Fibroblast of the aortic adventitia (primary cell): ENCODE measurements at regions not wholly inside any gene's neighbourhood (a gene's known extent, or its start where the extent isn't known, plus 50 kb on each side); places are given as distances from the start of the nearest gene placed in this dataset.

Experiments used
- DNase-seq: peaks from one replicate; pipeline ENCODE4 v3.0.0-alpha.2; 2010; ENCODE audit warnings: low read depth
- H3K4me3 ChIP-seq: 2 replicates; pipeline ENCODE4 v1.5.1; 2011; ENCODE audit warnings: low read depth, mild to moderate bottlenecking, control low read depth, low read length, moderate library complexity
- CTCF ChIP-seq: IDR thresholded peaks from 2 replicates; pipeline ENCODE4 v1.5.1; 2011; ENCODE audit warnings: mild to moderate bottlenecking, low read length, control low read depth, inconsistent platforms; ENCODE audit not compliant: insufficient read depth

- H3K4me3 ChIP-seq: no peak overlapping the region
- TF ChIP-seq CTCF: no peak
- no peak for DNase-seq
Observed at GRCh38 chr6:160832422-160832821, 130.4 kb downstream of the PLG start.

GRCh38 chr6:160837146-160837545 lies 135.1 kb downstream of the PLG start:
- no peak for TF ChIP-seq CTCF
- DNase-seq: no peak
- no peak overlapping the region for H3K4me3 ChIP-seq

DNA sequence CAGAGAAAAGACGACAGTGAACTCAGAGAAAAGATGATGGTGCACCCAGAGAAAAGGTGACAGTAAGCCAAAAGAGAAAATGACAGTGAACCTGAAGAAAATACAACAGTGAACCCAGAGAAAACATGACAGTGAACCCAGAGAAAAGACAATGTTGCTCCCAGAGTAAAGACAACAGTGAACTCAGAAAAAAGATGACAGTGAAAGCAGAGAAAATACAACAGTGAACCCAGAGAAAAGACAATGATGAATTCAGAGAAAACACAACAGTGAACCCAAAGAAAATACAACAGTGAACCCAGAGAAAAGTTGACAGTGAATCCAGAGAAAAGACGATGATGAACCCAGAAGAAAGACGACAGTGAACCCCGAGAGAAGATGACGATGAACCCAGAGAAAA lies 140.5 kb upstream of the MAP3K4 start:
- H3K4me3 ChIP-seq: no peak overlapping the region
- no peak for DNase-seq
- TF ChIP-seq CTCF: no peak

DNA sequence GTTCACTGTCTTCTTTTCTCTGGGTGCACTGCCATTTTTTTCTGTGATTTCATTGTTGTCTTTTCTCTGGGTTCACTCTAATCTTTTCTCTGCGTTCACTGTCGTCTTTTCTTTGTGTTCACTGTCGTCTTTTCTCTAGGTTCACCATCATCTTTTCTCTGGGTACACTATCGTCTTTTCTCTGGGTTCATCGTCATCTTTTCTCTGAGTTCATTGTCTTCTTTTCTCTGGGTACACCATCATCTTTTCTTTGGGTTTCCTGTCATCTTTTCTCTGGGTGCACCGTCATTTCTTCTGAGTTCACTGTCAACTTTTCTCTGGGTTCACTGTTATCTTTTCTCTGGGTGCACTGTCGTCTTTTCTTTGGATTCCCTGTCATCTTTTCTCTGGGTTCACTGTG lies 137.6 kb upstream of the MAP3K4 start:
- no peak for TF ChIP-seq CTCF
- DNase-seq: no peak

DNA sequence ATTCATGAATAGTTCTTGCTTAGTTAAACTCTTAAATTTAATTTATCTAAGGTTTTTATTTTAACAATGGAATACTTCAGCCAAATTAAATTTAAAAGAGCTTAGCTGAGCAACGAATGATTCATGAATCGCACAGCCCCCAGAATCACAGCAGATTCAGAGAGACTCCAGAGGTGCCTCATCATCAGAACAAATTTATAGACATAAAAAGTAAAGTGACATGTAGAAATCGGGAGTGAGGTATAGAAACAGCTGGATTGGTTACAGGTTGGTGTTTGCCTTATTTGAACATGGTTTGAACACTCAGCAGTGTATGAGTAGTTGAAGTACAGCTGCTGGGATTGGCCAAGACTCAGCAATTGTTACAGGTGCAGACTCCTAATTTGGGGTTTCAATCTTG lies 132.7 kb upstream of the MAP3K4 start:
- H3K4me3 ChIP-seq: no peak overlapping the region
- TF ChIP-seq CTCF: no peak
- DNase-seq: no peak

More for the DNA sequence above, 137.6 kb upstream of the MAP3K4 start:
- no peak overlapping the region for H3K4me3 ChIP-seq

DNA sequence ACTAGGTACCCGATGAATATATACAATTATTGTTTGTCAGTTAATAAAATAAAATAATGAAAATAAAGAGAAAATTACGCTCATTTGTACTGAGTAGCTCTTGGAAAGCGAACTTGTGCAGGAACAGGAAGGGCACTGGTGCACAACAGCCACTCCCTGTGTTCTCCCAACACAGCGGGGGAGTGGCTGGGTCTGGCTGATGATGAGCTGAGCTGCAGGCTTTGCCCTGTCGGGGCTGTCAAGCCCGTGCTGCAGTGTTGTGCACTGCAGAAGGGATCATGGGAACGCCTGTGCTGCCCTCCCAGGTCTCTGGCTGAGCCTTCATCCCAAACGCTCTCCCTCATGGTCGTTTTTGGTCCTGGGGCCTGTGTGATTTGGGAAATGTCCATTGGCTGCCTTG lies 131.7 kb upstream of the MAP3K4 start:
- no peak overlapping the region for H3K4me3 ChIP-seq
- no peak for DNase-seq
- TF ChIP-seq CTCF: no peak

GRCh38 chr6:160861824-160862223 lies 129.7 kb upstream of the MAP3K4 start:
- no peak for DNase-seq
- no peak overlapping the region for H3K4me3 ChIP-seq
- TF ChIP-seq CTCF: no peak
